Sciatic nerve (tissue), 2 donors: ENCODE measurements at regions not wholly inside any gene's neighbourhood (a gene's known extent, or its start where the extent isn't known, plus 50 kb on each side); places are given as distances from the start of the nearest gene placed in this dataset.

Experiments
- ATAC-seq: fragments of 200-7000 bp; cut with Tn5 transposase; one replicate; pipeline ENCODE4 v1.9.1; 2020; ENCODE audit warnings: mild to moderate bottlenecking, moderate library complexity
- DNase-seq: peaks from one replicate; pipeline ENCODE4 v3.0.0-alpha.2; 2020; ENCODE audit warnings: low spot score
- intact Hi-C: fragments of 100-400 bp; cut with DNase I; formaldehyde crosslinking; loops from one replicate; pipeline ENCODE4 v1.14.2; 2022
- donor health status: DM: no; HTN: no; CAD: no.
- donor health status: DM: no; HTN: no; CAD: no.

DNA sequence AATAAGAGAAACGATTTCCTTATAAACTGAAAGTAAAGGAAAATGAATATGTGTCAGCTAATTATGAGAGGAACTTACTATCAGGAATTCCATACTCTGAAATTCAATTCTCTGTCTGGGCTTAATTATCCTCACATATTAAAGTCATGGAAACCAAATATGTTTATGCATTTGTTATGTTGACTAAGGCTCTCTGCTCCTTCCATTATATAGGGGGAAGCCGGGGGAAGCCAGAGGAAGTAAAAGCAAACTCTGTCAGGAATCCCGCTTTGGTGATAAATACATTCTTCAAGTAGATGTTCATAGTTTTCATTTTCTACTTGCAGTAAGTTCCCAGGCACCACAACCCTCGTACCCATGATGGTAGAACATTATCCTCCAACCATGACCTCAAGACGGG is 142.8 kb upstream of the VCX2 start:
- DNase-seq (no peak), ATAC-seq (no peak)
- intact Hi-C loops = no loop called here

DNA sequence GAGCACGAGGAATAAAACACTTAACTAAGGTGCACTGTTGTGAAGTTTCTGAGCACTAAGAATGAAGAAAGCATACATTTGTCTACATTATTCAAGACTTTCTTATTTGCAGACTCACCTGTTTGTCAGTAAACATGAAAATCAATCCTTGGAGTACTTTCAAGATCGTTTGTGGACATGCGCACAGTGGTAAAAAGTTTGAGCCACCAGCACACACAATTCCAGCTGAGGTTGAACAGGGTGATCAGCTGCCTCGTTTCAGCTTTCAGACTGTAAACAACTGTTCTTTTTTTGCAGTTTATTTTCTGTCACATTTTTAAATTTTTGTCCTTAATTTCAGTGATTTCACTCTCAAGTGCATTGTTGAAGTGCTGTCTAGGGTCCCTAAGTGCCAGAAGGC is 143.8 kb upstream of the VCX2 start:
- DNase-seq (no peak), ATAC-seq (no peak)
- intact Hi-C loops = no loop called here

DNA sequence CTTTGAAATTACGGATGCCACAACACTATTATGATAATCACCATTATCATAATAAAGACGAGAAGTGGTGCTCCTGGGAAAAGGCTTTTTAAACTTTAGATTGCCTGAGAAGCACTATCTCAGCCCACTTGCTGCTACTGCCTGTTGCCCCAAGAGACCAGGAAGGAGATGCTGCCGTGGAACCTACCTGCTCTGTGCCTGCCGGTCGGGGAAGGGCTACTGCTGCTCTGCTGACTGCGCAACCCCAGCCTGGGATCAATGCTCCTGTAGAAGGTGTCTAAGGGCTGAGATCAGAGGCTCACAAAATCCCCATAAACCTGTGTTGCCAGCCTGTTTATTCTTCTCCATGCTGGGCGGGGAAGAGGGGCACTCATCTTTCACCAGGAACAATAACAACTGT is 145.3 kb upstream of the VCX3B start:
- DNase-seq (no peak), ATAC-seq (no peak)
- intact Hi-C loops = no loop called here

DNA sequence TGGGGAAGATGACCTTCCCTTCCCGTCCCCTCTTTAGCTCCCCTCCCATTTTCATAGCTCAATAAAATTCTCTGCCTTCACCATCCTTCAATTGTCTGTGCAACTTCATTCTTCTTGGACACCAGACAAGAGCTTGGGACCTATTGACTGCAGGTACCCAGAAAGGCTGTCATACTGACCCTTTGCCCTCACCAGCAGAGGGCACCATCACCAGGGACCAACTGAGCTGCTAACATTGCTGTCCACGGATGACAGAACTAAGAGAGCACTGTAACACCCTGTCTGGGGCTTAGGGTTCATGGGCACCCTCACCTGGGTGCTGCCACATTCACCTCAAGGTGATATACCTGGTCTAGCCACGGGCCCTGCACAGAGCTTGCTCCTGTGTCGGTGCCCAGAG is 141.3 kb upstream of the VCX3B start:
- intact Hi-C loops = no loop called here
- DNase-seq (no peak), ATAC-seq (no peak)

DNA sequence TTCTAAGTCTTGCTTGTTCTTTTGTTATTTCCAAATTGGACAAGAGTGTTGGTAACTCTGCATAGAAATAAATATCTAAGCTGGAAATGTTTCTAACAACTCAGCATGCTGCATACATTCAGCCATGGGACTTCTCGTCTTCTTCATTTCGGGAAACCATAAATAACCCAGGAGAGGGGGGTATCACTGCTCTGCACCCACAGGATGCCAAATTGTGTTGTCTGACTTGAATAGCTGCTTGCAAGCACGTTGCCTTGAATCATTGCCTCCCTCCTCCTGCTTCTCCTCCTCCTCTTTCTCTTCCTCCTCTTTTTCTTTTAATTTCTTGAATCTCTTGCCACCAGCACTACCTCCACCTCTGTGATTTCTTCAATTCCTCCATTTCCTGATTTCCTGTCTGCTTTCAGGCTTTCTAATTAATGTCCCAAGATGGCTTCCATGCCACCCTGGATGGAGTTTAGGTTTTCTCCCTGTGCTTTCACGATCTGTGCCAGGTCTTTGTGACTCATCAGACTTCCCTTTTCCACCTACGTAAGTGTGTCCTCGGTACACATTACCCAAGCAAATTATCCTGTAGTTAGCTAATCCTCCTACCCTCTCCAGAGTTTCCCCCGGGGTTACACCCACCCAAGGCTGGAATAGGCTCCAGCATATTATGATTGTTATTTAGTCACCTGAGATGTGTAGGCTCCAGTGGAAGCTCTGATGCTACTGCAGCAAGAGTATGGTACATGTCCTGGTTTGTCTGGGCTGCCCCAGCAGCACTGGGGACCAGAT is 122.6 kb upstream of the VCX3B start:
- no peak for DNase-seq
- ATAC-seq = no peak
- intact Hi-C loops = no loop called here

DNA sequence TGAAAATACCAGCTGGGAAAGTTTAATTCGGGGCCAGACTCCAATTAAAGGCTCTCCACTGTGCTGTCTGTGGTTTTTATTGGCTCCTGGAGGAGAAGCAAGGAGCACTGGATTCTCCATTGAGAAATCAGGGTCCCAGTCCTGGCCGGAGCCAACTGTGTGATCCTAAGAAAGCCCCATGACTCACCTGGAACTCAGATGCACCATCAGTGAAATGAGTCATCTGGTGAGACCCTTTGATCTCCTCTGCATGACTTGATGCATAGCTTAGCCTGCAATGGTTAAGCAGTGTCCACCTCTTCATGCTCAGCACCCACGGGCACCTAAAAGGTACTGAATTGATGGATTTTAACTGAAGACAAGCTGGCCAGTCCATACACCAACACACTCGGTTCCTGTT is 119.2 kb upstream of the VCX3B start:
- ATAC-seq = no peak
- no peak for DNase-seq
- intact Hi-C loops = no loop called here

DNA sequence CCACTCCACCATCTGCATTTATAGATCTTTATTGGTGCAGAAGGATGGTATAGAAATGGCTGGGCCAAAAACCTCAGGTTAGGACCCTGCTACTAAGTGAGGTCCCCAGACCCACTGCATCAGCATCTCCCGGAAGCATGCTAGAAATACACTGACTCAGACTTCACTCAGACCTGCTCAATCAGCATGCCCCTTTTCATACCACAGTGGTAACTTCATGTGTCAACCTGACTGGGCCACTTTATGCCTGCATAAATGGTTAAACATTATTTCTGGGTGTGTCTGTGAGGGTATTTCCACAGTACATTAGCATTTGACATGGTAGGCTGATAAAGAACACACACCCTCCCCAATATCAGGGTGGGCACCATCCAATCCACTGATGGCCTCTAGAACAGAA is 118.6 kb upstream of the VCX3B start:
- intact Hi-C loops = no loop called here
- ATAC-seq (no peak), DNase-seq (no peak)

DNA sequence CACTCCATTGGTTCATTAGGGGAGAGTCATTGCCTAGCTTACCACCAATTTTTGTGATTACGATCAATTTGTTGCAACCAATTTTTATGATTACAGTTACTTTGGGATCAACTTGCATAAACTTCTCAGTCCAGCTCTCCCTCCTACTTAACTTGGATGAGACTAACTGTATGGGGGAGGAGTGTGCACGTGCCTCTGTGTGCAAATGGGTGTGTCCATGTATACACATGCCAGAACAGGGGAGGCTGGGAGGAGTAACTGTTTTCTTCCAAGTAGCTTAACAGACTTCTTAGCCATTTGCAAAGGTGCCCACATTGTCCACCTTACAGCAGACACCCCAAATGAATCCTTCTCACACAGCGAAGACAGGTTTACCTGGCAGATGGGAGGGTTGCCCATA is 117.7 kb upstream of the VCX3B start:
- intact Hi-C loops = no loop called here
- DNase-seq (no peak), ATAC-seq (no peak)

DNA sequence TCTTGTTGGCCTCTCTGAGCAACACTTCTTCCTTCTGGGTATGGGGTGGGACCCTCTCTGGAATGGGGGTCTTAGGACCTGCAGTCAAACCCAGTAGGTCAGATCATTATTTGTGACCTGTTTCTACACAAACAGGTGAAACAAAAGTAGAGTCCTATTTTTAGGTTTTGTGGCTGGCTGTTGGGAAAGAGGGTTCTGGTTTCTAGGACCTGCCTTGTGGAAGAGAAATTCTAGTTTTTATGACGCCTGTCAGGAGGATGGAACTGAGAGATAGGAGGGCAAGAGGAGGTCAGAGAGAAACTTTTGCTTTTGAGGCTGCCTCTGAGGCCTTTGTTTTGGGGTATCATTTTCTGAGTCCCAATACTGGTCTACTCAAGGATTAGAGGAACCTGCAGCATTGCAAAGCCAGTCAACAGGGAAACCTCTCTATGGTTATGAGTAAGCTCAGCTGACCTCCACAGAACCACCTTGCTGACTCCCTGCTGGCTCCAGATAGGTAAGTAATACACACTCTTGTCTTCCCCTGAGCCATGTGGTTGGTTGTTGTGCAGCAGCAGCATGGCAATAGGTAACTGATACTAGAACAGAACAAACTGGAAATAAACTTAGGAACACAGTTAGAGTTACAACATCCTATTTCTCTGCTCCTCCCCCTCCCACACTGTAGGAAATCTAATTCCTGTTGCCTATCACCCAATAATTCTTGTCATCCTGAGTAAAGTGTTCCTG is 114.7 kb upstream of the VCX3B start:
- ATAC-seq = no peak
- intact Hi-C loops = no loop called here
- no peak for DNase-seq

DNA sequence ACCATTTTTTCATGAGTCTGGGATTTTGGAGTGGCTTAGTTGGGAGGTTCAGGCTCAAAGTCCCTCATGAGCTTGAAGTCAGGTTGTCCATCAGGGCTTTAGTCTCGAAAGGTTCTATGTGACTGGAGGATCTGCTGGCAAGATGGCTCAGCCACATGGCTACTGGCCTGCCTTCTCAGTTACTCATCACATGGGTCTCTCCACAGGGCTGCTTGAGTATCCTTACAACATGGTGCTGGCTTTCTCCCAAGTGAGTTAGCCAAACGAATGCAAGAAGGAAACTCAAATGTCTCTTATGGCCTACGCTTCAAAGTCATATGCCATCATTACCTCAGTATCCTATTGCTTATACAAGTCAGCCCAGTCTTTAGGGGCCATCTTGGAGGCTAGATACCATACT is 106.3 kb upstream of the VCX3B start:
- intact Hi-C loops = no loop called here
- DNase-seq = no peak

DNA sequence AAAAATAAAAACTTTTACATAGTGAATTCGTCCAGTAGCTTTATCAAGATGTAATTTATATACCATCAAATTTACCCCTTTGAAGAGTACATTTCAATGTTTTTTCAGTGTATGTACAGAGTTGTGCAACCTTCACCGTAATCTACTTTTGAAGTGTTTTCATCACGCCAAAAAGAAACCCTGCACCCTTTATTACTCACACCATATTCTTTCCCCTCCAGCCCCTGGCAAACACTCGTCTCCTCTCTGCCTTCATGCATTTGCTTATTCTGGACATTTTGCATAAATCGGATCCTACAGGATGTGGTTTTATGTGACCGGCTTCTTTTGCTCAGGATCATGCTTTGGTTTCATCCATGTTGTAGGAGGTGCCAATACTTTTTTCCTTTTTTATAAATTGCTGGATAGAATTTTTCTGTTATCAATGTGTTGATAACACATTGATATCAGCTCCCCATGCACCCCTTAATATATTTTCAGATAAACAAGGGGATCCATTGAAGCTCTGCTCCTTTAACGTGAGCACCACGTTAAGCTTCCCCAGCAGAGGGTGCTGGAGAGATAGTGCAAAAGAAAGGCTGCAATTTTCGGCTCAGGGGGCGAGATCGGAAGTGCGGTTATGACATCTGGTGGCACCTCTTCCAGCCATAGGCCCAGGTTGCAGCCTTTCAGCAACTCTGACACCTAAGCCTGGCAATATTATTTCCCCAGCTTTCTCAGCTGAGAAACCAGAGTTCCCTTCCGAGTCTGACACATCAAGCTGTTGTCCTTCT is 100.1 kb upstream of the VCX3B start:
- intact Hi-C loops = no loop called here
- DNase-seq = no peak
- ATAC-seq = no peak

More for the DNA sequence above, 106.3 kb upstream of the VCX3B start:
- no peak for ATAC-seq

DNA sequence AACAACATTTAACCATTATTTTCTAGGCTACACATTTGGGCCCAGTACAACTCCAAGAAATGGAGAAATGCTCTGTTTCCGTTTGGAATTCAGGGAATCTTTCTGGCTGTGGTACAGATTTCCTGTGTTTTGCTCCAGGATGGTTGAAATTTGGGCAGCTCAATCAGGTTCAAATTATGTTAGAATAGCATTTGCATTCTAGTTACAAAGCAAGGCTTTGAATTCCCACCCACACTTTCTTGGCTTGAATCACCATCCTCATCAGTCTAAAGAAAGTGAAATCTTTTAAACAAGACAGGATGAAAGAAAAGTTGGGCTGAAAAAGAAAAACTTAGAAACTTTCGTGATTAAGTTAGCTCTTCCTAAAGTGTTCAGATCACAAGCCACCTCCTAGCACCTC is 98.1 kb upstream of the VCX3B start:
- no peak for DNase-seq
- intact Hi-C loops = no loop called here
- ATAC-seq = no peak

DNA sequence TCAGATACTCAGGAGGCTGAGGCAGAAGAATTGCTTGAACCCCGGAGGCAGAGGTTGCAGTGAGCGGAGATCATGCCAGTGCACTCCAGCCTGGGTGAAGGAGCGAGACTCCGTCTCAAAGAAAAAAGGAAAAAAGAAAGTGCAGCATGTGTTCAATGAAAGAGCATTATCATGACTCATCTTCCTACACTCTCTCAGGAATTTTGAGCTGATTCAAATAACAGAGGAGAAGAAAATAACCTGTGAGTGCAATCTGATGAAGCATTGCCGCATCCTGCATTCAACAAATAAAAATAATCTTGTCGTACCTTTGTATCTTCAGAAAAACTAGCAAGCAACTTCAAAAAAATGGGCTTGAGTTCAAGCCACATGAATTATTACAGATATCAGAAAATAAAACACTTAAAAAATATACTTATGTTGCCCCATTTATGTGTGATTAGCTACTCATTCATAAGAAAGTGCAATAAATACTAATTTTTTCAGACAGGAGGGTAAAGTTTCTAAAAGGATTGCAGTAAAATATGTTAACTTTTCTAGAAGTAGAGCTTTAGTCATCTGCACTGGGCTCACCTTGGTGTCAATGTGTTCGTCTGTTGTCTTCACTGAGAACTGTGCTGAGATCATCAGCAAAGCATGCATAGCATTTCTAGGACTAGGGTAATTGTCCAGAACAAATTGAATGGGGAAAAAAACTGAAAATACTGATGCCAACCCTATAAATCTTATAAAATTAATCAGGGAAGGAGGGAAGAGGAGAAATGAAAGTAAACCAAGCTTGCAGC is 90.4 kb upstream of the VCX3B start:
- ATAC-seq (no peak), DNase-seq (no peak)
- intact Hi-C loops = no loop called here

DNA sequence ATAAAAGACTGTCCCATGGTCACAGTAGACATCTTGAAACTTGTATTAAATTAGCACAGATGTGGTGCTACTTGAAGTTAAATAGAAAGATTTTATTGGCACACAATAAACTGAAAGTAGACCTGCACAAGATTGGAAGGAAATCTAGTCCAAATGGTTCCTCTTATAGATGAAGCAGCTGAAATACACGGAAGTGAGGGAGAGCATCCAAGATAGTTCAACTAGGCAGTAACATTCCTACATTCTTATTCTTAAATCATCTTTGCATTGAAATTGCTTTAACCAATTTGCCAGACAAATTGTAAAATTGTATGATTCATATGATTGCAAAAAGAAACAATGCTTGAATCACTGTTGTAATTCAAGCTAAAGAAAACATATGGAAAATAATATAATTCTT is 87.6 kb upstream of the VCX3B start:
- intact Hi-C loops = no loop called here
- ATAC-seq = no peak

DNA sequence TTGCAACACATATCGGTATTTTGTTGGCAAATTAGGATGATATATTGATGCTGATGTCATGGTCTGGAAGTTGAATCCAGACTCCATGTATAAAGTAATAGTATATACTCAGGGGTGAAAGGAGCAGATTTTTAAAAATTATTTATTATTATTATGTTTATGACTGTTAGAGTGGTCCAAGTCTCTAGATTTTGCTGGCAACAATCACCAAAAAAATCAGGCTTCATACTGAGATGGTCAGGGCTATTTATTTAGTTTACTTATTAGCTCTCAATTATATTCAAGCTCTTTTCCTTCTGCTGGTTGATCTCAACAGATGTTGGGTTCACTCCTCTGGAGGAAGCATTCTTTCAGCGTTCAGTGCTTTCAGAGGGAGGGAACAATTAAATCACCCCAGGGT is 73.9 kb upstream of the VCX3B start:
- intact Hi-C loops = no loop called here
- ATAC-seq = no peak
- DNase-seq = no peak

More for the DNA sequence above, 87.6 kb upstream of the VCX3B start:
- DNase-seq = no peak

DNA sequence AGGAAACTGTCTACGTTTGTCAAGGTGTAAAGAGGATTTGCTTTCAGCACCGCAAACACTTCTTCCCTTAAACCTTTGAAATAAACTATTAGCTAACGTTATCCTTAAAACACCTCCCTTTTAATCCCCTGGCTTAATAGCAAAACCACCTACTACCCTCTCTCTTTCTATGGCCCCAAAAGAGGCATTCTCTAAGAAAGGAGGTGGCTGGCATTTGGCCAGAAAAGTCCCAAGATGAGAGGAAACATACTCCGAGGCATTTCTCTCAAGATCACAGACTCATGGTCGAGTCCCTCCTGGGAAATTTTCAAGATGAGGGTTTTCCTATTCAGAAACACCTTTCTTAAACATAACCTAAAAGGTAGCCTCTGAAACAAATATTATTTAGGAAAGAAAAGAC is 60.6 kb upstream of the VCX3B start:
- ATAC-seq = no peak
- no peak for DNase-seq
- intact Hi-C loops = no loop called here

DNA sequence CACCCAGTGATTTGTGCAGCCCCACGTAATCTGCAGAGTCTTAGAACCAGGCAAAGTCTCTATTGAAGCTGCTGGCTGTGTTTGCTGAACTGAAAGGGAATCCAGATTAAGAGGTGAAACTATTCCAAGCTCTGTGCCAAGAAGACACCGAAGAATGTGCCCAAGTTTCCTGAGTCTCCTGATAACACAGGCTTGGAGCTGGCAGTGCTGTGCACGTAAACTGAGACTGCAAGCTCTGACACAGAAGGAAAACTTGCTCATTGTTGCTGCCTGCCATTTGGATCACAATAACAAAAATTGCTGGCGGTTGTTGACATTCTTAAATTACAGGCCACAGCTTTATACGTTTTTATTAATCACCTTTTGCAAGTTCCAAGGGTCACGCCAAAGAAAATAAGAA is 60.2 kb upstream of the VCX3B start:
- DNase-seq = no peak
- intact Hi-C loops = no loop called here
- ATAC-seq = peak; percentile 44

DNA sequence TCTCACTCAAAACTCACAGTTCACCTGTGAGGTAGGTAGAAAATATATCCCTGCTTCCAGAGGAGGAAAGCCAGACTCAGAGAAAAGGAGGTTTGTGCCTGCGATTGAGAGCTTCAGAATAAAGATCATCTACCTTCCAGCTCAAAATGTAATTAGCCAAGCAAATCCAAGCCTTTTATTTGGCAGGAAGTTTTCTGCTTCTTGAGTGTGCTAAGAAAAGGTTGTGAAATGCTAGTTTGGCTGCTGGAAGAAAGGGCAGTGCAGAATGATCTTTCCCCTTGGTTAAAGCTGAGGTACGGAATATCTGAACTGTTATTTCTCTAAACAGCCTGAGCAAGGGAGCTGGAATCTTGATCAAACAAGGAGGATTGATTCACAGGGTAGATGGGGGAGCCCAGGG is 59.7 kb upstream of the VCX3B start:
- DNase-seq (no peak), ATAC-seq (peak; percentile 73)
- intact Hi-C loops = no loop called here

DNA sequence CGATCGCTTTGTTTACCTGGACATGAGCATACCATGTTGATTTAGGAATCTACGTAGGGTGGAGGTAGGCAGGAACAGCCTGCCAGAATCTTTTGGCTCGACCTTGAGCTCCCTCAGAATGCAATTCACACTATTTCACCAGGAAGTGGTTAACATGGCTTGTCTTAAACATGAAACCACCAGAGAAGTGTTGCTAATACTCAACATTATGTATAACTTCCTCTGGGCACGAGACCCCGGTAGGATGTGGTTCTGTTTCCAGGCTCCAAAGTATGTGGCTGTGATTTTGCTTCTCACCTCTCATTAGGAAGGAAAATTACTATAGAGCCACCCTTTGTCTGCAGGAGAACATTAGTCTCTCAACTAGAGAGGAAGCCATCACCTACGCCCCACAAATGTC is 59.0 kb upstream of the VCX3B start:
- intact Hi-C loops = no loop called here
- no peak for ATAC-seq
- no peak for DNase-seq
